Neural crest cell (in vitro differentiated cells): ENCODE measurements at regions not wholly inside any gene's neighbourhood (a gene's known extent, or its start where the extent isn't known, plus 50 kb on each side); places are given as distances from the start of the nearest gene placed in this dataset.

ENCODE experiments used
- DNase-seq: peaks from one replicate; pipeline ENCODE4 v3.0.0; 2021; ENCODE audit warnings: low read depth, mixed read lengths, low spot score
- H3K27ac Mint-ChIP-seq: one replicate; pipeline ENCODE4 v1.8.0; 2021; ENCODE audit warnings: mild to moderate bottlenecking, mixed read lengths; ENCODE audit not compliant: unreplicated experiment
- H3K27me3 Mint-ChIP-seq: 2 replicates; pipeline ENCODE4 v1.8.0; 2021; ENCODE audit warnings: low read depth, mild to moderate bottlenecking, mixed read lengths
- H3K36me3 Mint-ChIP-seq: 2 replicates; pipeline ENCODE4 v1.8.0; 2021; ENCODE audit warnings: low read depth, mild to moderate bottlenecking, mixed read lengths
- H3K4me1 Mint-ChIP-seq: 2 replicates; pipeline ENCODE4 v1.8.0; 2021; ENCODE audit warnings: mixed read lengths
- H3K4me3 Mint-ChIP-seq: one replicate; pipeline ENCODE4 v1.8.0; 2021; ENCODE audit warnings: mild to moderate bottlenecking, mixed read lengths
- H3K9me3 Mint-ChIP-seq: 2 replicates; pipeline ENCODE4 v1.8.0; 2021; ENCODE audit warnings: mixed read lengths
- TF ChIP-seq, protein P1 (sequence below): fragments of 200-600 bp; sonication (generic); conservative IDR thresholded peaks from 2 replicates; pipeline ENCODE4 v1.5.0; 2021; ENCODE audit warnings: antibody characterized with exemption, mild to moderate bottlenecking

- Mint-ChIP-seq H3K27ac (no peak overlapping the region), H3K4me3 (no peak overlapping the region), H3K27me3 (no peaks in the 10 kb centered on the region), H3K9me3 (peaks cover 17% of the 10 kb centered on the region), H3K36me3 (no peaks in the 10 kb centered on the region), H3K4me1 (peaks cover 10% of the 10 kb centered on the region)
- DNase-seq, result no peak
- TF ChIP-seq, protein P1, sequence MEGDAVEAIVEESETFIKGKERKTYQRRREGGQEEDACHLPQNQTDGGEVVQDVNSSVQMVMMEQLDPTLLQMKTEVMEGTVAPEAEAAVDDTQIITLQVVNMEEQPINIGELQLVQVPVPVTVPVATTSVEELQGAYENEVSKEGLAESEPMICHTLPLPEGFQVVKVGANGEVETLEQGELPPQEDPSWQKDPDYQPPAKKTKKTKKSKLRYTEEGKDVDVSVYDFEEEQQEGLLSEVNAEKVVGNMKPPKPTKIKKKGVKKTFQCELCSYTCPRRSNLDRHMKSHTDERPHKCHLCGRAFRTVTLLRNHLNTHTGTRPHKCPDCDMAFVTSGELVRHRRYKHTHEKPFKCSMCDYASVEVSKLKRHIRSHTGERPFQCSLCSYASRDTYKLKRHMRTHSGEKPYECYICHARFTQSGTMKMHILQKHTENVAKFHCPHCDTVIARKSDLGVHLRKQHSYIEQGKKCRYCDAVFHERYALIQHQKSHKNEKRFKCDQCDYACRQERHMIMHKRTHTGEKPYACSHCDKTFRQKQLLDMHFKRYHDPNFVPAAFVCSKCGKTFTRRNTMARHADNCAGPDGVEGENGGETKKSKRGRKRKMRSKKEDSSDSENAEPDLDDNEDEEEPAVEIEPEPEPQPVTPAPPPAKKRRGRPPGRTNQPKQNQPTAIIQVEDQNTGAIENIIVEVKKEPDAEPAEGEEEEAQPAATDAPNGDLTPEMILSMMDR, result no peak
Measured at GRCh38 chrX:40485973-40486372, 94.8 kb upstream of the ATP6AP2 start.

DNA sequence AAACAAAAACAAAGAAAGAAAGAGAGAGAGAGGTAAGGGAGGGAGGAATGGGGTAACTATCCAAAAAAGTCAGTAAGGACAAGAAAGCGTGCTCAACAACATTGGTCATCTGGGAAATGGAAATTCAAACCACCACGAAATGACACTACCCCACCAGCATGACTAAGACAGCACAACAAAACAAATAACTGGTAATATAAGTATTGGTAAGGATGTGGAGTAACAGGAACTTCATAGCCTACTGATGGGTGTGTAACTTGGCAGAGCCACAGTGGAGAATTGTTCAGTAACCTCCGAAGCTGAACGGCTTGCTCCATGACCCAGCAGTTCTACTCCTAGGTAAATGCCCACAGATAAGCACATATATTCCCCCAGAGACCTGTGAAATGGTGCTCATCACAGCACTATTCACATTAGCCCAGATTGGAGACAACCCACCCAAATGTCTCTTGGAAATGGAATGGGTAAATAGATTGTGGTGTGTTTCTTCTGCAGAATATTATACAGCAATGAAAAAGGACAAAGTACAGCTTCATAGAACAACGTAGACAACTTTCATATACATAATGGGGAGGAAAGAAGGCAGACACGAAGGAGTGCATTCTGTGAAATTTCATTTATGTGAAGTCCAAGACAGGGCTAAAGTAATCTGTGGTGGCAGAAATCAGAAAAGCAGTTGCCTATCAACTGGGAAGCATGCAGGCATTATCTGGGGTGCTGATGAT lies 95.5 kb upstream of the ATP6AP2 start:
- Mint-ChIP-seq H3K27me3 (no peaks in the 10 kb centered on the region), H3K9me3 (peaks cover 17% of the 10 kb centered on the region), H3K4me1 (peaks cover 10% of the 10 kb centered on the region), H3K36me3 (no peaks in the 10 kb centered on the region), H3K4me3 (no peak overlapping the region), H3K27ac (peak overlapping the region; percentile 39)
- no peak for DNase-seq
- TF ChIP-seq, protein P1, result no peak

DNA sequence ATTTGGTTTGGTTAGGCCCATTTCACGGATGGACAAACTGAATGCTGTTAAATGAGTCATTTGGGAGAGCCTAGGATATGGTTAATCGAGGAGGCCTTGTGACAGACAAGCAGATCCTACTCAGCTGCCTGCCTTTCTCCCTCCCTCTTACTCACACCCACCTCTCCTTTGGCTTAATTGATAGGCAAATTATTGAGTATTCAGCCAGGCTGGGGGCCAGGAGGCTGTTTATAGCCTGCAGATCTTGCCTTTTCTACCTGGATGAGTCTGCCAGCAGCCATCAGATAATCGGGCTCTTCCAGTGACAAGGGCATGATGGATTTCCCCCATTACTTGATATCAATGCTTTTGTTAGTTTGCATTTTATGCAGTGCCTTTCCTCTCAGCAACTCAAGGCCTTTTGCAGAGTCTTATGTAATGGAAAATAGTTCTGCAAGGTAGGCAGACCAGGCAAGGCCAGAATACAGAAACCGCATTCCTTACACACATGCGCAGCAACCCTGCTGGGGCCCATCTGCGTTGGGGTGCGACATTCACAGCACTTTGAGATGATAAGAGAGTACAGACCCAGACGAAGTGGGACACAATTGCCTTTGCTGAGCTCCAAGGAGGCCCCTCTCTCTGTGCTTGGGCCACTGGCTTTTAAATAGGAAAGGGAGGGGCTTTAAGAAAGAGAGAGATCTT lies 96.2 kb upstream of the ATP6AP2 start:
- Mint-ChIP-seq H3K9me3 (peaks cover 15% of the 10 kb centered on the region), H3K4me1 (peaks cover 10% of the 10 kb centered on the region), H3K36me3 (no peaks in the 10 kb centered on the region), H3K27me3 (no peaks in the 10 kb centered on the region), H3K27ac (peak overlapping the region; percentile 39), H3K4me3 (no peak overlapping the region)
- no peak for DNase-seq
- TF ChIP-seq, protein P1, result no peak

GRCh38 chrX:40483502-40483901 lies 97.3 kb upstream of the ATP6AP2 start:
- H3K27ac Mint-ChIP-seq, result no peak overlapping the region
- DNase-seq, result no peak
- H3K27me3 Mint-ChIP-seq, result no peaks in the 10 kb centered on the region
- no peak overlapping the region for H3K4me3 Mint-ChIP-seq
- no peaks in the 10 kb centered on the region for H3K36me3 Mint-ChIP-seq
- TF ChIP-seq, protein P1, result no peak
- peaks cover 13% of the 10 kb centered on the region for H3K9me3 Mint-ChIP-seq
- H3K4me1 Mint-ChIP-seq, result peaks cover 10% of the 10 kb centered on the region

DNA sequence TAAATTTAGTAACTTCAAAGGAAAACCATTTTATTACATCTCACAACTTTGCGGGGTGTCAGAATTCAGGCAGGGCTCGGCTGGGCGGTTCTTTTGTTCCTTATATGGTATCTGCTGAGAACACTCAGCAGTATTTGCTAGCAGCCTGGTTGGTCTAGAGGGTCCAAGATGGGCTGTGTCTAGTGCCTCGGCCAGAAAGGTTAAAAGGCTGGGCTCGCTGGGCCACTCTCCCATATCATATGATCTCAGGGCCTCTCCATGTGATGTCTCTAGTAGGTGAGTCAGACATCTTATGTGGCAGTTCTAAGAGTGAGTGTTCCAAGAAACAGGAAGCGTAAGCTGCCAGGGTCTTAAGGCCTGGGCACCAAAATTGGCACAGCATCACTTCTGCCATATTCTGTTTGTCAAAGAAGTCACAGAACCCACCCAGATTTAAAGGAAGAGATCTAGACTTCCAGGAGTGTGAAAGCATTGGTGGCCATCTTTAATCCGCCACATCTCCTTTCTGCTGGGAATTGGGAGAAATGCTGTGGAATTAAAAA lies 100.9 kb upstream of the ATP6AP2 start:
- no peak for DNase-seq
- TF ChIP-seq, protein P1, result no peak
- Mint-ChIP-seq H3K4me1 (peaks cover 20% of the 10 kb centered on the region), H3K4me3 (no peak overlapping the region), H3K27ac (no peak overlapping the region), H3K9me3 (peaks cover 3% of the 10 kb centered on the region), H3K27me3 (no peaks in the 10 kb centered on the region), H3K36me3 (no peaks in the 10 kb centered on the region)
